ENCODE measurements at regions not wholly inside any gene's neighbourhood (a gene's known extent, or its start where the extent isn't known, plus 50 kb on each side); places are given as distances from the start of the nearest gene placed in this dataset.

DNA sequence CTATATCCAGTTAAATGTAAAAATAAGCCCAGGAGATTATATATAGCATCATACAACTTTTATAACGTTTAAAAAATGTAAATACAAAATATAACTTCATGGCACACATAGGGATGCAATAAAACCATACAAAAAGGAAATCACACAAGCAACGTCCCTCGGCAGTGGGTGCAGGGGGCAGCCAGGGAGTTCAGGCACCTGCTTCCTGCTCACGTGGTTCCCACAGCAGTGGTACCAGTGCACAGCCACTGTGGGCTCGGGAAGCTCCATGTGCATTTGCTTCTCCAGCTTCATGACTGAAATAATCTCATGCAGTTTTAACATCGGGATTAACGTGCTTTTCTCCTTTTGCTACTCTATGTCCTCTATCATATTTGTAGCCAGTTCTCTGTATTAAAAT, 255.5 kb upstream of the CXCL12 start:
- H3K4me3 Mint-ChIP-seq: no peak overlapping the region
- no peaks in the 10 kb centered on the region for H3K79me2 ChIP-seq (ENCODE audit: insufficient read depth, low read length)
- H3K27me3 ChIP-seq (ENCODE audit: control insufficient read depth in 2 of 2, insufficient read depth in 2 of 2, low read length in 2 of 2): no peaks in the 10 kb centered on the region
- H2AFZ ChIP-seq (ENCODE audit: insufficient read depth, low read depth, low read length, poor library complexity, severe bottlenecking): no peak overlapping the region
- no peaks in the 10 kb centered on the region for H3K4me1 Mint-ChIP-seq
- DNase-seq: no peak
- peaks cover 0 to 5% (median 3%) of the 10 kb centered on the region in 7 donors for H3K9me3 Mint-ChIP-seq
- TF ChIP-seq, protein P1, sequence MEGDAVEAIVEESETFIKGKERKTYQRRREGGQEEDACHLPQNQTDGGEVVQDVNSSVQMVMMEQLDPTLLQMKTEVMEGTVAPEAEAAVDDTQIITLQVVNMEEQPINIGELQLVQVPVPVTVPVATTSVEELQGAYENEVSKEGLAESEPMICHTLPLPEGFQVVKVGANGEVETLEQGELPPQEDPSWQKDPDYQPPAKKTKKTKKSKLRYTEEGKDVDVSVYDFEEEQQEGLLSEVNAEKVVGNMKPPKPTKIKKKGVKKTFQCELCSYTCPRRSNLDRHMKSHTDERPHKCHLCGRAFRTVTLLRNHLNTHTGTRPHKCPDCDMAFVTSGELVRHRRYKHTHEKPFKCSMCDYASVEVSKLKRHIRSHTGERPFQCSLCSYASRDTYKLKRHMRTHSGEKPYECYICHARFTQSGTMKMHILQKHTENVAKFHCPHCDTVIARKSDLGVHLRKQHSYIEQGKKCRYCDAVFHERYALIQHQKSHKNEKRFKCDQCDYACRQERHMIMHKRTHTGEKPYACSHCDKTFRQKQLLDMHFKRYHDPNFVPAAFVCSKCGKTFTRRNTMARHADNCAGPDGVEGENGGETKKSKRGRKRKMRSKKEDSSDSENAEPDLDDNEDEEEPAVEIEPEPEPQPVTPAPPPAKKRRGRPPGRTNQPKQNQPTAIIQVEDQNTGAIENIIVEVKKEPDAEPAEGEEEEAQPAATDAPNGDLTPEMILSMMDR (IDR thresholded peaks at IDR 0.05): no peak
- no peaks in the 10 kb centered on the region for H4K20me1 ChIP-seq (ENCODE audit: insufficient read depth, low read length)
- H3K36me3 ChIP-seq (replicated peaks in 1 of 2; ENCODE audit: control insufficient read depth in 1 of 2, insufficient read depth in 2 of 2, low read length in 2 of 2): no peaks in the 10 kb centered on the region
- WGBS (ENCODE audit: insufficient coverage): 66% methylated on average over 6 of the region's 7 CpGs
- no peaks in the 10 kb centered on the region for H3K36me3 Mint-ChIP-seq
- intact Hi-C loops (cut with micrococcal nuclease): no loop called here
- no peak overlapping the region for H3K27ac Mint-ChIP-seq
- H3K4me1 ChIP-seq (ENCODE audit: control insufficient read depth in 1 of 2, insufficient read depth in 2 of 2, low read length in 2 of 2): no peaks in the 10 kb centered on the region
- peaks cover 0 to 3% of the 10 kb centered on the region in 2 donors for H3K9me3 ChIP-seq (replicated peaks in 1 of 2; ENCODE audit: control insufficient read depth in 1 of 2, insufficient read depth in 1 of 2, low read length in 2 of 2)
- H3K4me3 ChIP-seq (replicated peaks in 1 of 3; ENCODE audit: low read depth in 2 of 3, low read length in 3 of 3): no peak overlapping the region
- no peak overlapping the region for H3K4me2 ChIP-seq (replicated peaks; ENCODE audit: extremely low read depth, low read length, poor library complexity, severe bottlenecking)
- peaks cover 1 to 6% (median 4%) of the 10 kb centered on the region in 3 donors for H3K27me3 Mint-ChIP-seq (ENCODE audit: low read depth in 3 of 3)
- no peak overlapping the region for H3K9ac ChIP-seq (ENCODE audit: insufficient read depth, low read length, poor library complexity, severe bottlenecking)
- H3K27ac ChIP-seq (ENCODE audit: low read depth in 1 of 2, low read length in 2 of 2): no peak overlapping the region

DNA sequence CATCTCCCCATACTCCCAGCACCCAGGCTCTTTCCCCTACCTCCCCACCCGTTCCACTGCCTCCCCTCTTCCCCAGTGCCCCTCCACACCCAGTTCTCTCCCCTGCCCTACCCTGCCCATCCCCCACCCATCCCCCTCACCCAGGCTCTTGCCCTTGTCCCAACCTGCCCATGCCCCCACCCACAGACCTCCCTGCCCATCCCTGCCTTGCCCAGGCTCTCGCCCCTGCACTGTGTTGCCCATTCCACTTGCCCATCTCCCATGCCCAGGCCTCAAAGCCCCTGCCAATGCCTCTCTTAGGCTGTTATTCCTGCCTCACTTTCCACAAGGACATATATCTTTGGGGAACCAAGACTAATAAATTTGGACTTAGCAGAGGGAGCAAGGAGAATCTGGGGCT, 262.6 kb upstream of the CXCL12 start:
- H3K27ac Mint-ChIP-seq: no peak overlapping the region
- H3K4me2 ChIP-seq (replicated peaks; ENCODE audit: extremely low read depth, low read length, poor library complexity, severe bottlenecking): no peak overlapping the region
- H3K4me1 ChIP-seq (ENCODE audit: control insufficient read depth in 1 of 2, insufficient read depth in 2 of 2, low read length in 2 of 2): no peaks in the 10 kb centered on the region
- 83% methylated on average over 1 of the region's 2 CpGs for WGBS (ENCODE audit: insufficient coverage)
- intact Hi-C loops (cut with micrococcal nuclease): no loop called here
- H3K4me3 Mint-ChIP-seq: no peak overlapping the region
- H3K36me3 Mint-ChIP-seq: no peaks in the 10 kb centered on the region
- no peak overlapping the region for H2AFZ ChIP-seq (ENCODE audit: insufficient read depth, low read depth, low read length, poor library complexity, severe bottlenecking)
- no peak overlapping the region for H3K4me3 ChIP-seq (replicated peaks in 1 of 3; ENCODE audit: low read depth in 2 of 3, low read length in 3 of 3)
- no peak overlapping the region for H3K27ac ChIP-seq (ENCODE audit: low read depth in 1 of 2, low read length in 2 of 2)
- no peaks in the 10 kb centered on the region for H3K36me3 ChIP-seq (replicated peaks in 1 of 2; ENCODE audit: control insufficient read depth in 1 of 2, insufficient read depth in 2 of 2, low read length in 2 of 2)
- H3K9me3 Mint-ChIP-seq: peaks cover 0 to 7% (median 3%) of the 10 kb centered on the region in 7 donors
- H3K79me2 ChIP-seq (ENCODE audit: insufficient read depth, low read length): no peaks in the 10 kb centered on the region
- no peak for DNase-seq
- no peaks in the 10 kb centered on the region for H3K4me1 Mint-ChIP-seq
- H3K27me3 Mint-ChIP-seq (ENCODE audit: low read depth in 3 of 3): peaks cover 0 to 3% (median 0%) of the 10 kb centered on the region in 3 donors
- no peaks in the 10 kb centered on the region for H3K9me3 ChIP-seq (replicated peaks in 1 of 2; ENCODE audit: control insufficient read depth in 1 of 2, insufficient read depth in 1 of 2, low read length in 2 of 2)
- H3K9ac ChIP-seq (ENCODE audit: insufficient read depth, low read length, poor library complexity, severe bottlenecking): no peak overlapping the region
- H4K20me1 ChIP-seq (ENCODE audit: insufficient read depth, low read length): no peaks in the 10 kb centered on the region
- H3K27me3 ChIP-seq (ENCODE audit: control insufficient read depth in 2 of 2, insufficient read depth in 2 of 2, low read length in 2 of 2): no peaks in the 10 kb centered on the region
- TF ChIP-seq, protein P1 (IDR thresholded peaks at IDR 0.05): no peak

All from CD14-positive monocyte (primary cell).